ENCODE measurements at regions not wholly inside any gene's neighbourhood (a gene's known extent, or its start where the extent isn't known, plus 50 kb on each side); places are given as distances from the start of the nearest gene placed in this dataset.

- DNase-seq (ENCODE audit: low read depth in 2 of 2), result no peak
Observed at GRCh38 chr6:137269803-137270202, 50.6 kb upstream of the IFNGR1 start.

- DNase-seq (ENCODE audit: low read depth in 2 of 2), result no peak
Observed at GRCh38 chr6:137269347-137269746, 50.2 kb upstream of the IFNGR1 start.
